Bronchial epithelial cell (primary cell): ENCODE measurements at regions not wholly inside any gene's neighbourhood (a gene's known extent, or its start where the extent isn't known, plus 50 kb on each side); places are given as distances from the start of the nearest gene placed in this dataset.

Source experiments
- DNase-seq: peaks from one replicate; pipeline ENCODE4 v3.0.0-alpha.2; 2010; ENCODE audit warnings: low read depth
- FAIRE-seq: peaks from 2 replicates; lab custom pipeline; 2011; peaks lifted over from hg19 to GRCh38; lab: Jason Lieb, UNC
- H3K27me3 ChIP-seq: 2 replicates; pipeline ENCODE4 v1.5.1; 2011; ENCODE audit warnings: low read length; ENCODE audit not compliant: control insufficient read depth, insufficient read depth
- H3K36me3 ChIP-seq: 2 replicates; pipeline ENCODE4 v1.5.1; 2011; ENCODE audit warnings: low read length; ENCODE audit not compliant: control insufficient read depth, insufficient read depth
- H3K4me3 ChIP-seq: 2 replicates; pipeline ENCODE4 v1.5.1; 2011; ENCODE audit warnings: mild to moderate bottlenecking, low read depth, low read length, control low read depth
- CTCF ChIP-seq: IDR thresholded peaks from 2 replicates; pipeline ENCODE4 v1.5.1; 2011; ENCODE audit warnings: mild to moderate bottlenecking, moderate library complexity, low read length, control low read depth, inconsistent platforms; ENCODE audit not compliant: insufficient read depth, severe bottlenecking

- TF ChIP-seq CTCF: no peak
- H3K27me3 ChIP-seq: no peaks in the 10 kb centered on the region
- DNase-seq: peak; percentile 8
- H3K36me3 ChIP-seq: no peaks in the 10 kb centered on the region
- no peak for FAIRE-seq
- no peak overlapping the region for H3K4me3 ChIP-seq
Measured at GRCh38 chr1:242827538-242827937, 303.0 kb upstream of the PLD5 start.

GRCh38 chr1:242826701-242827336 is 302.3 kb upstream of the PLD5 start:
- FAIRE-seq (no peak), DNase-seq (no peak)
- Histone ChIP-seq H3K36me3 (no peaks in the 10 kb centered on the region), H3K4me3 (no peak overlapping the region), H3K27me3 (no peaks in the 10 kb centered on the region)
- no peak for TF ChIP-seq CTCF

GRCh38 chr1:242824435-242824834 is 299.9 kb upstream of the PLD5 start:
- FAIRE-seq: no peak
- Histone ChIP-seq H3K27me3 (no peaks in the 10 kb centered on the region), H3K4me3 (no peak overlapping the region), H3K36me3 (no peaks in the 10 kb centered on the region)
- no peak for TF ChIP-seq CTCF
- DNase-seq: peak; percentile 74

GRCh38 chr1:242813490-242814091 is 289.1 kb upstream of the PLD5 start:
- FAIRE-seq (no peak), DNase-seq (no peak)
- TF ChIP-seq CTCF: no peak
- Histone ChIP-seq H3K36me3 (no peaks in the 10 kb centered on the region), H3K27me3 (no peaks in the 10 kb centered on the region), H3K4me3 (no peak overlapping the region)

GRCh38 chr1:242811092-242811840 is 286.8 kb upstream of the PLD5 start:
- DNase-seq (peak; percentile 61), FAIRE-seq (peak; percentile 52)
- Histone ChIP-seq H3K36me3 (no peaks in the 10 kb centered on the region), H3K27me3 (no peaks in the 10 kb centered on the region), H3K4me3 (no peak overlapping the region)
- TF ChIP-seq CTCF: no peak
